GM12865 (cell line): ENCODE measurements at regions not wholly inside any gene's neighbourhood (a gene's known extent, or its start where the extent isn't known, plus 50 kb on each side); places are given as distances from the start of the nearest gene placed in this dataset.

Experiments
- DNase-seq: peaks from one replicate; pipeline ENCODE4 v3.0.0; 2010; ENCODE audit warnings: low read depth
- H3K4me3 ChIP-seq: 2 replicates; pipeline ENCODE4 v1.5.1; 2011; ENCODE audit warnings: mild to moderate bottlenecking, low read depth, low read length, control low read depth
- CTCF ChIP-seq: IDR thresholded peaks from 2 replicates; pipeline ENCODE4 v1.5.1; 2011; ENCODE audit warnings: low read length, control low read depth, low read depth, inconsistent platforms; ENCODE audit not compliant: insufficient read depth; ENCODE audit errors: missing control alignments

GRCh38 chr16:51880776-51881175, 666.2 kb downstream of the TOX3 start:
- H3K4me3 ChIP-seq, result no peak overlapping the region
- no peak for TF ChIP-seq CTCF
- no peak for DNase-seq

GRCh38 chr16:51877686-51878085, 669.3 kb downstream of the TOX3 start:
- no peak for TF ChIP-seq CTCF
- no peak overlapping the region for H3K4me3 ChIP-seq
- DNase-seq, result no peak

- DNase-seq, result no peak
- no peak overlapping the region for H3K4me3 ChIP-seq
- no peak for TF ChIP-seq CTCF
These were observed 670.0 kb downstream of the TOX3 start for GRCh38 chr16:51876934-51877333.

- H3K4me3 ChIP-seq, result no peak overlapping the region
- no peak for DNase-seq
- no peak for TF ChIP-seq CTCF
These were observed 670.4 kb downstream of the TOX3 start for GRCh38 chr16:51876601-51876875.

- H3K4me3 ChIP-seq, result no peak overlapping the region
- no peak for TF ChIP-seq CTCF
- no peak for DNase-seq
These were observed 670.9 kb downstream of the TOX3 start for GRCh38 chr16:51875834-51876600.

GRCh38 chr16:51872524-51872923, 674.4 kb downstream of the TOX3 start:
- H3K4me3 ChIP-seq, result no peak overlapping the region
- TF ChIP-seq CTCF, result no peak
- DNase-seq, result no peak

- TF ChIP-seq CTCF, result no peak
- no peak overlapping the region for H3K4me3 ChIP-seq
- no peak for DNase-seq
These were observed 676.6 kb downstream of the TOX3 start for GRCh38 chr16:51870296-51870854.
